GM23338 (cell line): ENCODE measurements at regions not wholly inside any gene's neighbourhood (a gene's known extent, or its start where the extent isn't known, plus 50 kb on each side); places are given as distances from the start of the nearest gene placed in this dataset.

Source experiments
- CREB1 ChIP-seq: fragments of 250-450 bp; sonication (Bioruptor Pico); IDR thresholded peaks from 2 replicates; pipeline ENCODE4 v1.5.0; 2020; ENCODE audit warnings: low read depth, mild to moderate bottlenecking, moderate library complexity
- EZH2 ChIP-seq: fragments of 200-600 bp; sonication (generic); IDR thresholded peaks from one replicate; pipeline ENCODE4 v1.8.0; 2017; ENCODE audit warnings: antibody characterized with exemption, mild to moderate bottlenecking, low read depth; ENCODE audit not compliant: unreplicated experiment
- EZH2phosphoT487 ChIP-seq: fragments of 200-600 bp; sonication (generic); IDR thresholded peaks from one replicate; pipeline ENCODE4 v1.8.1; 2018; ENCODE audit warnings: antibody characterized with exemption; ENCODE audit not compliant: unreplicated experiment
- JUNB ChIP-seq: IDR thresholded peaks from one replicate; pipeline ENCODE4 v1.6.1; 2016; ENCODE audit warnings: antibody characterized with exemption; ENCODE audit not compliant: unreplicated experiment
- POLR2AphosphoS5 ChIP-seq: IDR thresholded peaks from 2 replicates; pipeline ENCODE4 v1.6.1; 2016; ENCODE audit warnings: antibody characterized with exemption, low read depth
- REST ChIP-seq: IDR thresholded peaks from one replicate; pipeline ENCODE4 v1.6.1; 2018; ENCODE audit warnings: antibody characterized with exemption; ENCODE audit not compliant: unreplicated experiment
- STAT1 ChIP-seq: IDR thresholded peaks from one replicate; pipeline ENCODE4 v1.6.1; 2016; ENCODE audit warnings: antibody characterized with exemption; ENCODE audit not compliant: unreplicated experiment
- TF ChIP-seq, protein P1 (sequence below), 2 experiments: fragments of 200-600 bp in 1 of 2; sonication (generic) in 1 of 2; conservative IDR thresholded peaks; 2 replicates each; pipeline versions ENCODE4 v1.5.1 to v1.6.1; 2016 to 2017; ENCODE audit warnings: antibody characterized with exemption in 2 of 2, low read depth in 2 of 2, mild to moderate bottlenecking in 2 of 2, moderate library complexity in 1 of 2

GRCh38 chr18:53838746-53839145 lies 385.7 kb downstream of the MBD2 start:
- TF ChIP-seq POLR2AphosphoS5 (no peak), EZH2 (no peak), STAT1 (no peak), REST (no peak), EZH2phosphoT487 (no peak), JUNB (no peak), CREB1 (no peak)
- TF ChIP-seq, protein P1, sequence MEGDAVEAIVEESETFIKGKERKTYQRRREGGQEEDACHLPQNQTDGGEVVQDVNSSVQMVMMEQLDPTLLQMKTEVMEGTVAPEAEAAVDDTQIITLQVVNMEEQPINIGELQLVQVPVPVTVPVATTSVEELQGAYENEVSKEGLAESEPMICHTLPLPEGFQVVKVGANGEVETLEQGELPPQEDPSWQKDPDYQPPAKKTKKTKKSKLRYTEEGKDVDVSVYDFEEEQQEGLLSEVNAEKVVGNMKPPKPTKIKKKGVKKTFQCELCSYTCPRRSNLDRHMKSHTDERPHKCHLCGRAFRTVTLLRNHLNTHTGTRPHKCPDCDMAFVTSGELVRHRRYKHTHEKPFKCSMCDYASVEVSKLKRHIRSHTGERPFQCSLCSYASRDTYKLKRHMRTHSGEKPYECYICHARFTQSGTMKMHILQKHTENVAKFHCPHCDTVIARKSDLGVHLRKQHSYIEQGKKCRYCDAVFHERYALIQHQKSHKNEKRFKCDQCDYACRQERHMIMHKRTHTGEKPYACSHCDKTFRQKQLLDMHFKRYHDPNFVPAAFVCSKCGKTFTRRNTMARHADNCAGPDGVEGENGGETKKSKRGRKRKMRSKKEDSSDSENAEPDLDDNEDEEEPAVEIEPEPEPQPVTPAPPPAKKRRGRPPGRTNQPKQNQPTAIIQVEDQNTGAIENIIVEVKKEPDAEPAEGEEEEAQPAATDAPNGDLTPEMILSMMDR (conservative IDR thresholded peaks at IDR 0.05; ENCODE audit: low read depth in 2 of 2), result no peak
